CD8-positive, alpha-beta memory T cell (primary cell): ENCODE measurements at regions not wholly inside any gene's neighbourhood (a gene's known extent, or its start where the extent isn't known, plus 50 kb on each side); places are given as distances from the start of the nearest gene placed in this dataset.
A peak's percentile ranks its signal among the peaks of the same experiment; 100 is the strongest.

ENCODE experiments used
- CTCF ChIA-PET: fragments of 350-600 bp; sonication (Branson Sonifier 250); formaldehyde crosslinking; loops from one replicate; lab custom pipeline; 2021; ENCODE audit warnings: antibody characterized with exemption; lab: Charles Lee
- POLR2A ChIA-PET: fragments of 350-600 bp; sonication (Branson Sonifier 250); formaldehyde crosslinking; loops from one replicate; lab custom pipeline; 2021; ENCODE audit warnings: antibody characterized with exemption; lab: Charles Lee
- DNase-seq, 5 donors: peaks; one replicate each; pipeline versions ENCODE4 v3.0.0 to v3.0.0-alpha.2; 2020 to 2022; ENCODE audit warnings: mixed read lengths in 1 of 5
- H3K27ac ChIP-seq: one replicate; pipeline ENCODE4 v1.7.0; 2013; ENCODE audit warnings: low read depth, mild to moderate bottlenecking, low read length, moderate library complexity
- H3K27me3 ChIP-seq: 2 replicates; pipeline ENCODE4 v1.7.0; 2013; ENCODE audit warnings: low read length, mild to moderate bottlenecking; ENCODE audit not compliant: insufficient read depth, poor library complexity, severe bottlenecking
- H3K36me3 ChIP-seq: 2 replicates; pipeline ENCODE4 v1.7.0; 2013; ENCODE audit warnings: mild to moderate bottlenecking, low read length, moderate library complexity; ENCODE audit not compliant: insufficient read depth
- H3K4me1 ChIP-seq: 2 replicates; pipeline ENCODE4 v1.7.0; 2013; ENCODE audit warnings: mild to moderate bottlenecking, low read length, moderate library complexity; ENCODE audit not compliant: insufficient read depth
- H3K4me3 ChIP-seq: 2 replicates; pipeline ENCODE4 v1.7.0; 2013; ENCODE audit warnings: mild to moderate bottlenecking, low read length
- H3K9me3 ChIP-seq: 2 replicates; pipeline ENCODE4 v1.7.0; 2013; ENCODE audit warnings: mild to moderate bottlenecking, low read length
- H3K27ac Mint-ChIP-seq, 8 donors: one replicate each; pipeline ENCODE4 v1.8.0; 2020 to 2021; ENCODE audit warnings: mixed read lengths in 8 of 8, mild to moderate bottlenecking in 6 of 8, inconsistent platforms in 3 of 8, moderate library complexity in 3 of 8
- H3K27me3 Mint-ChIP-seq, 2 donors: one replicate each; pipeline ENCODE4 v1.8.0; 2020 to 2021; ENCODE audit warnings: mixed read lengths in 2 of 2, mild to moderate bottlenecking in 1 of 2, moderate library complexity in 1 of 2
- H3K36me3 Mint-ChIP-seq, 3 donors: one replicate each; pipeline ENCODE4 v1.8.0; 2020 to 2021; ENCODE audit warnings: mixed read lengths in 3 of 3, inconsistent platforms in 1 of 3, mild to moderate bottlenecking in 1 of 3
- H3K4me1 Mint-ChIP-seq, 3 donors: one replicate each; pipeline ENCODE4 v1.8.0; 2020 to 2021; ENCODE audit warnings: mixed read lengths in 3 of 3, inconsistent platforms in 1 of 3, mild to moderate bottlenecking in 1 of 3
- H3K4me3 Mint-ChIP-seq, 7 donors: one replicate each; pipeline ENCODE4 v1.8.0; 2020 to 2021; ENCODE audit warnings: mixed read lengths in 7 of 7, mild to moderate bottlenecking in 6 of 7, moderate library complexity in 4 of 7, inconsistent platforms in 2 of 7
- H3K9me3 Mint-ChIP-seq, 5 donors: one replicate each; pipeline ENCODE4 v1.8.0; 2020 to 2022; ENCODE audit warnings: mixed read lengths in 5 of 5, mild to moderate bottlenecking in 3 of 5, moderate library complexity in 2 of 5, inconsistent platforms in 1 of 5

GRCh38 chr6:132961122-132961521, 146.8 kb downstream of the RPS12 start:
- no peak overlapping the region for H3K4me3 Mint-ChIP-seq
- DNase-seq, result no peak
- Histone ChIP-seq H3K27ac (no peak overlapping the region), H3K9me3 (no peaks in the 10 kb centered on the region), H3K4me3 (no peak overlapping the region), H3K4me1 (no peaks in the 10 kb centered on the region), H3K27me3 (peaks cover 11% of the 10 kb centered on the region), H3K36me3 (no peaks in the 10 kb centered on the region)
- peaks cover 17 to 46% of the 10 kb centered on the region in 2 donors for H3K27me3 Mint-ChIP-seq
- POLR2A ChIA-PET, result no interaction called here
- no peaks in the 10 kb centered on the region for H3K9me3 Mint-ChIP-seq
- no peaks in the 10 kb centered on the region for H3K36me3 Mint-ChIP-seq
- no peak overlapping the region for H3K27ac Mint-ChIP-seq
- no peaks in the 10 kb centered on the region for H3K4me1 Mint-ChIP-seq
- CTCF ChIA-PET, result interaction anchor here (1.4 kb wide), 1 partner anchor 9 kb away, joined by 3 read pairs; no protein-coding TSS in a partner anchor

- H3K27ac Mint-ChIP-seq, result peak overlapping the region in 1 of 8 donors; percentile 18
- Histone ChIP-seq H3K27me3 (peaks cover 11% of the 10 kb centered on the region), H3K27ac (no peak overlapping the region), H3K9me3 (no peaks in the 10 kb centered on the region), H3K36me3 (no peaks in the 10 kb centered on the region), H3K4me3 (no peak overlapping the region), H3K4me1 (no peaks in the 10 kb centered on the region)
- CTCF ChIA-PET, result interaction anchor here (1.2 to 1.4 kb wide), 2 partner anchors 10 to 294 kb away, joined by 3 to 4 read pairs; no protein-coding TSS in a partner anchor
- POLR2A ChIA-PET, result no interaction called here
- DNase-seq, result no peak
- no peaks in the 10 kb centered on the region for H3K4me1 Mint-ChIP-seq
- no peaks in the 10 kb centered on the region for H3K9me3 Mint-ChIP-seq
- peaks cover 17 to 47% of the 10 kb centered on the region in 2 donors for H3K27me3 Mint-ChIP-seq
- H3K4me3 Mint-ChIP-seq, result no peak overlapping the region
- no peaks in the 10 kb centered on the region for H3K36me3 Mint-ChIP-seq
These were observed 147.2 kb downstream of the RPS12 start for GRCh38 chr6:132961610-132962009.

GRCh38 chr6:132962936-132963868, 148.8 kb downstream of the RPS12 start:
- Histone ChIP-seq H3K27ac (no peak overlapping the region), H3K36me3 (no peaks in the 10 kb centered on the region), H3K27me3 (peaks cover 5% of the 10 kb centered on the region), H3K4me1 (no peaks in the 10 kb centered on the region), H3K4me3 (no peak overlapping the region), H3K9me3 (no peaks in the 10 kb centered on the region)
- CTCF ChIA-PET, result interaction anchor here (1.2 to 1.7 kb wide), 4 partner anchors 8 to 1133 kb away, joined by 4 to 8 read pairs (median 7); no protein-coding TSS in a partner anchor
- peaks cover 17 to 40% of the 10 kb centered on the region in 2 donors for H3K27me3 Mint-ChIP-seq
- H3K36me3 Mint-ChIP-seq, result no peaks in the 10 kb centered on the region
- H3K4me1 Mint-ChIP-seq, result no peaks in the 10 kb centered on the region
- H3K9me3 Mint-ChIP-seq, result no peaks in the 10 kb centered on the region
- no peak overlapping the region for H3K27ac Mint-ChIP-seq
- peak; percentile 10 to 56 (median 21) for DNase-seq
- POLR2A ChIA-PET, result no interaction called here
- H3K4me3 Mint-ChIP-seq, result no peak overlapping the region

- no peaks in the 10 kb centered on the region for H3K9me3 ChIP-seq
- no peak for DNase-seq
- H3K27me3 ChIP-seq, result peaks cover 5% of the 10 kb centered on the region
- no peaks in the 10 kb centered on the region for H3K36me3 Mint-ChIP-seq
- H3K27ac Mint-ChIP-seq, result no peak overlapping the region
- no peak overlapping the region for H3K27ac ChIP-seq
- no peaks in the 10 kb centered on the region for H3K36me3 ChIP-seq
- peaks cover 18 to 31% of the 10 kb centered on the region in 2 donors for H3K27me3 Mint-ChIP-seq
- no peak overlapping the region for H3K4me3 Mint-ChIP-seq
- ChIA-PET CTCF (interaction anchor here (1.7 kb wide), 1 partner anchor 9 kb away, joined by 7 read pairs; no protein-coding TSS in a partner anchor), POLR2A (no interaction called here)
- H3K4me1 ChIP-seq, result no peaks in the 10 kb centered on the region
- H3K4me3 ChIP-seq, result no peak overlapping the region
- H3K4me1 Mint-ChIP-seq, result no peaks in the 10 kb centered on the region
- no peaks in the 10 kb centered on the region for H3K9me3 Mint-ChIP-seq
These were observed 149.9 kb downstream of the RPS12 start for GRCh38 chr6:132964101-132964867.

GRCh38 chr6:132964868-132965382, 150.6 kb downstream of the RPS12 start:
- Histone ChIP-seq H3K4me1 (no peaks in the 10 kb centered on the region), H3K27ac (no peak overlapping the region), H3K9me3 (no peaks in the 10 kb centered on the region), H3K4me3 (no peak overlapping the region), H3K36me3 (no peaks in the 10 kb centered on the region), H3K27me3 (peaks cover 5% of the 10 kb centered on the region)
- DNase-seq, result no peak
- Mint-ChIP-seq H3K27ac (no peak overlapping the region), H3K4me1 (no peaks in the 10 kb centered on the region), H3K36me3 (no peaks in the 10 kb centered on the region), H3K4me3 (no peak overlapping the region), H3K9me3 (no peaks in the 10 kb centered on the region), H3K27me3 (peaks cover 20 to 30% of the 10 kb centered on the region in 2 donors)
- CTCF ChIA-PET, result no interaction called here
- POLR2A ChIA-PET, result no interaction called here

GRCh38 chr6:132967871-132968270, 153.5 kb downstream of the RPS12 start:
- Mint-ChIP-seq H3K4me1 (no peaks in the 10 kb centered on the region), H3K27me3 (peaks cover 7 to 31% of the 10 kb centered on the region in 2 donors), H3K9me3 (no peaks in the 10 kb centered on the region), H3K36me3 (no peaks in the 10 kb centered on the region), H3K27ac (no peak overlapping the region), H3K4me3 (no peak overlapping the region)
- Histone ChIP-seq H3K4me1 (no peaks in the 10 kb centered on the region), H3K27ac (no peak overlapping the region), H3K36me3 (no peaks in the 10 kb centered on the region), H3K27me3 (no peaks in the 10 kb centered on the region), H3K9me3 (no peaks in the 10 kb centered on the region), H3K4me3 (no peak overlapping the region)
- ChIA-PET CTCF (no interaction called here), POLR2A (no interaction called here)
- DNase-seq, result no peak

- Mint-ChIP-seq H3K4me3 (no peak overlapping the region), H3K27me3 (peaks cover 7 to 25% of the 10 kb centered on the region in 2 donors), H3K27ac (no peak overlapping the region), H3K36me3 (no peaks in the 10 kb centered on the region), H3K4me1 (no peaks in the 10 kb centered on the region), H3K9me3 (no peaks in the 10 kb centered on the region)
- Histone ChIP-seq H3K36me3 (no peaks in the 10 kb centered on the region), H3K27me3 (no peaks in the 10 kb centered on the region), H3K9me3 (no peaks in the 10 kb centered on the region), H3K4me1 (no peaks in the 10 kb centered on the region), H3K27ac (no peak overlapping the region), H3K4me3 (no peak overlapping the region)
- ChIA-PET POLR2A (no interaction called here), CTCF (no interaction called here)
- DNase-seq, result no peak
These were observed 154.1 kb downstream of the RPS12 start for GRCh38 chr6:132968419-132968950.
